Lung (tissue), 11 donors: ENCODE measurements at regions not wholly inside any gene's neighbourhood (a gene's known extent, or its start where the extent isn't known, plus 50 kb on each side); places are given as distances from the start of the nearest gene placed in this dataset.
A peak's percentile ranks its signal among the peaks of the same experiment; 100 is the strongest.
"Not testable (repeated sequence)": the region's sequence is repeated elsewhere in the genome, so short reads cannot be mapped to it uniquely, and the experiment has no call there.

Source experiments
- ATAC-seq: fragments of 200-7000 bp; cut with Tn5 transposase; one replicate; pipeline ENCODE4 v1.9.1; 2020; ENCODE audit warnings: moderate number of reproducible peaks; ENCODE audit not compliant: insufficient read depth, low FRiP score
- DNase-seq, 3 donors: peaks; one replicate each; pipeline ENCODE4 v3.0.0-alpha.2; 2013 to 2017
- H3K27ac ChIP-seq, 2 donors: one replicate each; pipeline ENCODE4 v1.5.1; 2013; ENCODE audit warnings: mild to moderate bottlenecking in 2 of 2, moderate library complexity in 2 of 2, control low read depth in 1 of 2, inconsistent platforms in 1 of 2, low read depth in 1 of 2, low read length in 1 of 2
- H3K27me3 ChIP-seq, 3 donors: one replicate each; pipeline ENCODE4 v1.5.1; 2013; ENCODE audit warnings: low read length in 2 of 3; ENCODE audit not compliant: control insufficient read depth in 3 of 3, insufficient read depth in 3 of 3
- H3K36me3 ChIP-seq, 4 donors: one replicate each; pipeline ENCODE4 v1.5.1; 2013; ENCODE audit warnings: low read length in 4 of 4, mild to moderate bottlenecking in 1 of 4, moderate library complexity in 1 of 4; ENCODE audit not compliant: control insufficient read depth in 4 of 4, insufficient read depth in 4 of 4
- H3K4me1 ChIP-seq, 5 donors: one replicate each; pipeline ENCODE4 v1.5.1; 2013; ENCODE audit warnings: low read length in 5 of 5, mild to moderate bottlenecking in 2 of 5, moderate library complexity in 1 of 5; ENCODE audit not compliant: control insufficient read depth in 5 of 5, insufficient read depth in 5 of 5
- H3K4me3 ChIP-seq: one replicate; pipeline ENCODE4 v1.5.1; 2013; ENCODE audit warnings: mild to moderate bottlenecking, control low read depth, moderate library complexity
- H3K9ac ChIP-seq, 2 donors: one replicate each; pipeline ENCODE4 v1.5.1; 2013; ENCODE audit warnings: low read length in 2 of 2, control low read depth in 1 of 2; ENCODE audit not compliant: insufficient read depth in 1 of 2
- H3K9me3 ChIP-seq, 4 donors: one replicate each; pipeline ENCODE4 v1.5.1; 2013; ENCODE audit warnings: low read length in 3 of 4, mild to moderate bottlenecking in 1 of 4, moderate library complexity in 1 of 4; ENCODE audit not compliant: control insufficient read depth in 4 of 4, insufficient read depth in 3 of 4
- CTCF ChIP-seq: IDR thresholded peaks from 2 replicates; pipeline ENCODE4 v1.5.1; 2012; ENCODE audit warnings: mild to moderate bottlenecking; ENCODE audit errors: control extremely low read depth, extremely low read depth
- WGBS, 2 donors: extraction: QIAGEN DNeasy Blood & Tissue Kit; methylation state at CpG; one replicate each; pipeline ENCODE4 v1.1.7; 2013; 5-methylcytosine and 5-hydroxymethylcytosine counted together
- donor health status: control.
- donor health status: control.
- donor health status: Bipolar disorder and iron deficiency.
- donor health status: healthy.
- donor health status: DM: yes; HTN: yes; CAD: no.

DNA sequence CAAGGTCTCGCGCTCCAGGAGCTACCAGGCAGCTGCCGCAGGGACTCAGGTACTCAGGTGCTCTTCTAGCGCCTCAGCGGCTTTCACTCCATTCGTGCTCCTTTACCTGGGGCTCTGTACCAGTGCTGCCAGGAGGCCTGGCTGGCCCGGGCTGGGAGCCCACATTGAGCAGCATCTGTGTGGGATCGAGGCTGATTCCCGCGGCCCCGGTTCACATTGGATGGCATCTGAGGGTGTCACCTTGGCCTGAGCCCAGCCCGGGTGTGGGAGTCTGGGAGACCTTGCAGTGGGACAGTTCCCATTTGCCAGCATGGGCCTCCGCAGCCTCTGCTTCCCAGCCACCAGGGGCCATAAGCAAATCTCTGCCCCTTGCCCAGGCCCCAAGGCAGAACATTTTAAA is 96.9 kb downstream of the NPIPB11 start:
- H3K9ac ChIP-seq, H3K36me3 ChIP-seq, H3K4me3 ChIP-seq, H3K27me3 ChIP-seq, DNase-seq, H3K27ac ChIP-seq, ATAC-seq, H3K9me3 ChIP-seq: not testable (repeated sequence)
- peaks cover 0 to 38% (median 11%) of the 10 kb centered on the region in 5 donors for H3K4me1 ChIP-seq
- WGBS, 2 donors: 93 to 97% methylated on average over 13 of the region's 13 CpGs

DNA sequence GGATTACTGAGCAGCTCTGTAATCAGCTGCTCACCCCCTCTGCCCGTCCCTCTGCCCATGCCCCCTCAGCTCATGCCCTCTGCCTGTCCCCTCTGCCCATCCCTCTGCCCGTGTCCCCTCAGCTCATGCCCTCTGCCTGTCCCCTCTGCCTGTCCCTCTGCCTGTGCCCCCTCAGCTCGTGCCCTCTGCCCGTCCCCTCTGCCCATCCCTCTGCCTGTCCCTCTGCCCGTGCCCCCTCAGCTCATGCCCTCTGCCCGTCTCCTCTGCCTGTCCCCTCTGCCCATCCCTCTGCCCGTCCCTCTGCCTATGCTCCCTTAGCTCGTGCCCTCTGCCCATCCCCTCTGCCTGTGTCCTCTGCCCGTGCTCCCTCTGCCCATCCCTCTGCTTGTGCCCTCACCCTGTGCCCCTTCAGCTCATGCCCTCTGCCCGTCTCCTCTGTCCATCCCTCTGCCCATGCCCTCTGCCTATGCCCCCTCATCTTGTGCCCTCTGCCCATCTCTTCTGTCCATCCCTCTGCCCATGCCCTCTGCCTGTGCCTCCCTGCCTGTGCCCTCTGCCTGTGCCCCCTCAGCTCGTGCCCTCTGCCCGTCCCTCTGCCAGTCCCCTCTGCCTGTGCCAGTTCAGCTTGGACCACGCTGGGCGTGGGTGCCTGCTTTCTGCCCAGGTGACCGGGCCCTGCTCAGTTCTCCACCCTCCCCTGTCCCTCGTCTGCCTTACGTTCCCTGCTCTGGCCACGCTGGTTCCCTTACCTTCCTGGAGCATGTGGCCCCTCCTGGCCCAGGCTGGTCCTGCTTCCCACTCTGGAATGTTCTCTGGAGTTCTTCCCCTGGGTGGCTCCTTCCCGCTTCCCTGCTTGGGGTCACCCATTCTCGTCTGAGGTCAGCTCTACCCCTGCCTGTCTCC is 97.6 kb downstream of the NPIPB11 start:
- ATAC-seq (no peak), DNase-seq (no peak)
- Histone ChIP-seq H3K9ac (no peak overlapping the region), H3K27ac (no peak overlapping the region), H3K36me3 (no peaks in the 10 kb centered on the region), H3K4me3 (no peak overlapping the region), H3K27me3 (no peaks in the 10 kb centered on the region), H3K4me1 (peaks cover 0 to 43% (median 12%) of the 10 kb centered on the region in 5 donors), H3K9me3 (no peaks in the 10 kb centered on the region)
- no peak for TF ChIP-seq CTCF
- WGBS, 2 donors: 88 to 96% methylated on average over 20 of the region's 20 CpGs

GRCh38 chr16:29307598-29308507 is 98.7 kb downstream of the NPIPB11 start:
- Histone ChIP-seq H3K27me3 (no peaks in the 10 kb centered on the region), H3K36me3 (peaks cover 0 to 1% (median 0%) of the 10 kb centered on the region in 4 donors), H3K27ac (no peak overlapping the region), H3K4me3 (no peak overlapping the region), H3K9me3 (peaks cover 0 to 7% (median 0%) of the 10 kb centered on the region in 4 donors), H3K9ac (no peak overlapping the region), H3K4me1 (peaks cover 0 to 39% (median 12%) of the 10 kb centered on the region in 5 donors)
- ATAC-seq (no peak), DNase-seq (peak in 2 of 3 donors; percentile 67 to 76)
- TF ChIP-seq CTCF: no peak
- WGBS, 2 donors: 74 to 79% methylated on average over 19 of the region's 19 CpGs
